Endothelial cell of hepatic sinusoid (primary cell): ENCODE measurements at regions not wholly inside any gene's neighbourhood (a gene's known extent, or its start where the extent isn't known, plus 50 kb on each side); places are given as distances from the start of the nearest gene placed in this dataset.
"Not testable (repeated sequence)": the region's sequence is repeated elsewhere in the genome, so short reads cannot be mapped to it uniquely, and the experiment has no call there.

Source experiments
- in situ Hi-C: cut with HindIII; loops from 2 replicates; pipeline ENCODE4 v1.10.0; 2017; ENCODE audit warnings: low sequenced_read_pairs

DNA sequence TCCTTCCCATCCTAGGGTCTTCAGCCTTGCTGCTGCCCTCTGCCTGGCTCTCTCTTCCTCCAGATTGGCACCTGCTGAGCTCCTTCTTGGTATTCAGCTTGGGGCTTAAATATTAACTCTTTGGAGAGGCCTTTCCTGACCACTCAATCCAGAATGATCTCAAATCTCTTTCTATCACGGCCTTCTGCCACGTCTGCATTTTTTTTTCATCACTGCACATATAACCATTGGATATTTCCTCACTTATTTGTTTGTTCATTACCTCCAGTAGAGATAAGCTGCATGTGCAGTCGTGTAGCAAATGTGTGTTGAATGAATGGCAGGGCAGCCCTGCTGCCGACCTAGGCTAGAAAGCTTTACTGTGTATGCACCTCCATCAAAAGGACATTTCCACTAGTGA lies 51.6 kb upstream of the MPP7 start:
- in situ Hi-C loops: no loop called here

DNA sequence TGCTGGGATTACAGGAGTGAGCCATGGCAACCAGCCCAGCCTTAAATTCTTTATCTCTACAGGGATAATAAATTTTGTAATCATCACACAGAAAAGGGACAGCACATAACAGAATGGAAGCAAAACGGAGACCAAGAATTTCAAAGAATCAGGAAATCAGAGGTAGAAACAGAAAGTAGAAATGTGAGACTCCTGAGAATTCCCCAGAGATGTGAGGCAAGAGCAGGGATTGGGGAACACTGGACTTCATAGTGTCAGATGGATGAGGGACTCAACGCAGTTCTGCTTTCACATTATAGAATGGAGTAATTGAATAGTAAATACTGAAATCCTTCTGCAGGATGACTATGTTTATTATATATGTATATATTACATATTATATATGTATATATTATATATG lies 52.5 kb upstream of the MPP7 start:
- in situ Hi-C loops: no loop called here

DNA sequence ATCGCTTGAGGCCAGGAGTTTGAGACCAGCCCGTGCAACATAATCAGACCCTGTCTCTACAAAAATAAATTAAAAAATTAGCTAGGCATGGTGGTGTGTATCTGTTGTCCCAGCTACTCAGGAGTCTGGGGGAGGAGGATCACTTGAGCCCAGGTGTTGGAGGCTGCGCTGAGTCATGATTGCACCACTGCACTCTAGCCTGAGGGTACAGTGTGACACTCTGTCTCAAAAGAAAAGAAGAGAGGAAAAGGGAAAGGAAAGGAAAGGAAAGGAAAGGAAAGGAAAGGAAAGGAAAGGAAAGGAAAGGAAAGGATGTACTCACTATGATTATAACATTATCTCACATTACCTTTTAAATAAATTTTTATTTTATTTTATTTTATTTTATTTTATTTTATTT lies 56.5 kb upstream of the MPP7 start:
- in situ Hi-C loops: no loop called here

DNA sequence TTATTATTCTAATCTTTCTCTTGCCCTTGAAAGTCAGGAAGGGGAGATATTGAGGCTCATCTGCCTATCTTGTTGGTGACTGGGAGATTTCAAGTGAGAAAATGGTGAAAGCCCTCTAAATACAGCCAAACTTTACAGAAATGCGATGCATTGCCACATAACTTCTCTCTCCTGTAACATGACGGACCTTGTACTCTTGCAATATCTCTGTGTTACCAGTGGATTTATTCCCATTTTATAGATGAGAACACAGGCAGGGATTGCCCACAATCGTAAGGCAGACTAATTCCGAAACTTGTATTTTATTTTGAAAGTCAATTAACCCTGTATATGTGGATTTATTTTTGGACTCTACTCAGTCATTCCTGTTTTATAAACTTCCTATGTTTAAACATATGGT lies 57.3 kb upstream of the MPP7 start:
- in situ Hi-C loops: no loop called here

DNA sequence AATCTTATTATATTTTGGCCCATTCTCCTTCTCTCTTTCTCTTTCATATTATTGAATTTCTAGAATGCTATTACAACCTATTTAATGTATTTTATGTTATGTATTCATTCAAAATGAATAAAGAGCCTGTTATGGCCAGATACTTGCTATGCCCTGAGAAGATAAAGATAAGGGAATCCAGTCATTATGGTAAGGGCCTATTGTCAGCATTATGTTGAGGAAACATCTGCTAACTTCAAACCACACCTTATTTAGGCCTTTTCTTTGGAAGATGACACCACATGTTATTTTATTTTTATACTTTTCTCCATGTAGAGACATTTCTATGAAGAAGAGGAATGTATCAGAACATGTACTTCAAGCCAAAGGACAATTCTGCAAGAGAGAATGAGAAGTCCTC lies 60.5 kb upstream of the MPP7 start:
- in situ Hi-C loops: no loop called here

DNA sequence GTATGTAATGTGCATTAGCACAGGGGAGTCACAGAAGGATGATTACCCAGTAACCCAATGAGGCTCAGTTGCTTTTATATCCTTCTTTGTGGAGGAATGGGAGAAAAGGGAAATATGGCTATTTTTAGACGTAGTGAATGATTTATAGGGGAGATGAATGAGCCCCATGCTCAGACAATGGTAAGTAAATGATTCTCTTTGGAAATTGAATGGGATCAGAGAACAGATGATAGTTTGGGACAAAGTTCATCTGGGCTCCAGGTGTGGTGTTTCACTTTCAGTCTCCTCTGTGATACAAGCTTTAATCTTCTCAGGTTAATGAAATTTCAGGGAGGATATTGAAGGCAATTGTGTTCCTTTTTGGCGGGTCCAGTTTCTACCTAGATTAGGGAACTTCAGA lies 63.0 kb upstream of the MPP7 start:
- in situ Hi-C loops: no loop called here

DNA sequence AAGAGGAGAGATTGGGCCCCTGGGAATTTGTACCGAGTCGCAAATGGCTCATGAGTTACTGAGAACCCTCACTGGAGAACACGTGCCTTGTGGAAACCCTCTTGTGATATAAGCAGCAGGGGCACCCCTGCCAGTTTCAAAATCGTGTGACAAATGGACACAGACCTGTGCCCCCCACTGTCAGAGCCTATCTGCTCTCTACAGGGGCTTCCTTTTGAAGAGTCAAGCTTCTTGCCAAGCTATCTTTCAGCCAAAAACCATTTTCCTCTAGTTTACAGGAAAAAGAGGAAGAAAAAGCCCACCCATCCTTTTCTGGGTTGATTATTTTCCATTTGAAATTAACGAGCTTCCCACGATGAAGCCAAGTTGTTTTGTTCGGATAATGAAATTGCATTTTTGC lies 64.1 kb upstream of the MPP7 start:
- in situ Hi-C loops: no loop called here

DNA sequence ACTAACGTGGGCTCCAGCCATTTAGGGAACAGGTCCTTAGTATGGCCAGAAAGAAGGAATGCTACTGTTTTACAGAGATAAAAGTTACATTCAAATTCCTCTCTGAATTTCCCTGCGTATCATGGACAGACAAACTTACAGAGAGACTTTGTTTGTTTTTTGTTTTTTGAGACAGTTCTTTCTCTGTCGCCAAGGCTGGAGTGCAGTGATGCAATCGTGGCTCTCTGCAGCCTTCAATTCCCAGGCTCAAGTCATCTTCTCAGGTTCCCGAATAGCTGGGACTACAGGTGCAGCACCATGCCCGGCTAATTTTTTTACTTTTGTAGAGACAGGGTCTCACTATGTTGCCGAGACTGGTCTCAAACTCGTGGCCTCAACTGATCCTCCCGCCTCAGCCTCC lies 64.5 kb upstream of the MPP7 start:
- in situ Hi-C loops: no loop called here

DNA sequence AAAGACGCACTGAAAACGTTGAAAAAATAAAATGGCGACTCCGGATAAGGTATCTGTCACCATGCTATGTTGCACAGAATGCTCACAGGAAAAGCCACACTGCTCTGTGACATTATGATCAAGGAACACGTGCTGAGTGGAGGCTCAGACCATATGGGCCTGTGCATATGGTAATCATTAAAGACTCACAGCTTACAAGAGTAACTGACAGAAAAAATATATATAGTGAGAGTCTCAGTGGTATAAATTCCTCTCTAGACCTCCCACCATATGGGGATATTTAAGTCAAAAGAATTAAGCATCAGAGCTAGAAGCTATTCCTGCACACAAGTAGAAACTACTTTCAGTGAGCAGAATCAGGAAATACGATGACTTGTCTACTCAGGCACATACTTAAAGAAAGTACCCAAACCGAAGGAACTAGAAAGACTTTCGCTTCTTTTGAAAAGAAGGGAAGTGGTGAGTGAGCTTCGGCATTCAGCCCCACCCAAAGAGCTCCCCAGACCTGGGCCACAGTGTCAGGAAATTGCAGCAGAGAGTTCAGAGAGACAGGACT lies 65.1 kb upstream of the MPP7 start:
- in situ Hi-C loops: no loop called here

DNA sequence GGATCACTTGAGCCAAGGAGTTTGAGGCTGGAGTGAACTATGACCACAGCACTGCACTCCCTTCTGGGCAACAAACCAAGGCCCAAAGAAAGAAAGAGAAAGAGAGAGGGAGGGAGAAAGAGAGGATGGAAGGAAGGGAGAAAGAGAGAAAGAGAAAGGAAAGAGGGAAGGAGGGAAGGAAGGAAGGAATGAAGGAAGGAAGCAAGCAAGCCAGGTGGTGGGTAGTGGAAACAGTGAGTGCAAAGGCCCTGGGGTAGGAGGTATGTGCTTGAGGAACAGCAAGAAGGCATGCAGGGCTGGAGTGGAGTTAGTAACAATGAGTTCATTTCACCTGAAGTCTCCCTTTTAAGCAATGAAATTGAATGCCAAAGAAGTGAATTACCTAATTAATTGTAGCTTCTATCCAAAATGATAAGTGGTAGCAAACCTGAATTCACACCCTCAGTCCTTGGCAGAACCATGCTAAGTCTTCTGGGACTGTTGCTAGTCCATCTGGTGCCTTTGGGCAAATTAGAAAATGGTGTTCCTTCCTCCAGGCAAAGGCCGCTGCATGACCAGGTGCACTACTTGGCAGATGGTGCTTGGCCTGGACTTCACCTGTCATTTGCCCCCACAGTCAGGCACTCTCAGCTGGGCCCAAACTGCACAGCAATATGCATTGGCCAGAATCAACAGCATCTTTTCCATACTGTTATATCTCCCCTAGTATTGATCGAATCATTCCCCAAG lies 67.4 kb upstream of the MPP7 start:
- in situ Hi-C loops: no loop called here

DNA sequence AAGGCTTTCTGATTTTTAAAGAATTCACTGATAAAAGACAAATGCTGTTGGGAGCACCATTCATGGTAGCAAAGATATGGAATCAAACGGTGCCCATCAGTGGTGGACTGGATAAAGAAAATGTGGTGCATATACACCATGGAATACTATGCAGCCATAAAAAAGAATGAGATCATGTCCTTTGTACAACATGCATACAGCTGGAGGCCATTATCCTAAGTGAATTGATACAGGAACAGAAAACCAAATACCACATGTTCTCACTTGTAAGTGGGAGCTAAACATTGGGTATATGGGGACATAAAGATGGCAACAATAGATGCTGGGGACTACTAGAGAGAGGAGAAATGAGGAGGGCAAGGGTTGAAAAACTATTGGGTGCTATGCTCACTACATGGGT lies 68.8 kb upstream of the MPP7 start:
- in situ Hi-C loops: not testable (repeated sequence)

DNA sequence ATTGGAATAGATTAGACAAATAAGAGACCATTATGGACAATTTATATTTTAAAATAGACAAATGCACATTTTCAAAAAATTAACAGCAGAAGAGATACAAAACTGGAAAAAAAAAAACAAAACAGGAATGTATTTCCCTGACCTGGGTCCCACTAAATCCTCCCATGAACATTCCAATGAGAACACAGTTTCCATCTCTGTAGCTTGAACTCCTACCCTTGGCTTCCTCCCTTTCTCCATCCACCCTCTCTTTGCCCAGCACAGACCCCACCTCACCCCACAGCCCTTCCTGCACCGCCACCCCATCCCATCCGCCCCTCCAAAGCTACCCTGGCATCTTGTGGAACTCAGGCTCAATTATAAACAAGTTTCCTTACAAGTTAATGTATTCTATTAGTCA lies 71.2 kb upstream of the MPP7 start:
- in situ Hi-C loops: no loop called here

DNA sequence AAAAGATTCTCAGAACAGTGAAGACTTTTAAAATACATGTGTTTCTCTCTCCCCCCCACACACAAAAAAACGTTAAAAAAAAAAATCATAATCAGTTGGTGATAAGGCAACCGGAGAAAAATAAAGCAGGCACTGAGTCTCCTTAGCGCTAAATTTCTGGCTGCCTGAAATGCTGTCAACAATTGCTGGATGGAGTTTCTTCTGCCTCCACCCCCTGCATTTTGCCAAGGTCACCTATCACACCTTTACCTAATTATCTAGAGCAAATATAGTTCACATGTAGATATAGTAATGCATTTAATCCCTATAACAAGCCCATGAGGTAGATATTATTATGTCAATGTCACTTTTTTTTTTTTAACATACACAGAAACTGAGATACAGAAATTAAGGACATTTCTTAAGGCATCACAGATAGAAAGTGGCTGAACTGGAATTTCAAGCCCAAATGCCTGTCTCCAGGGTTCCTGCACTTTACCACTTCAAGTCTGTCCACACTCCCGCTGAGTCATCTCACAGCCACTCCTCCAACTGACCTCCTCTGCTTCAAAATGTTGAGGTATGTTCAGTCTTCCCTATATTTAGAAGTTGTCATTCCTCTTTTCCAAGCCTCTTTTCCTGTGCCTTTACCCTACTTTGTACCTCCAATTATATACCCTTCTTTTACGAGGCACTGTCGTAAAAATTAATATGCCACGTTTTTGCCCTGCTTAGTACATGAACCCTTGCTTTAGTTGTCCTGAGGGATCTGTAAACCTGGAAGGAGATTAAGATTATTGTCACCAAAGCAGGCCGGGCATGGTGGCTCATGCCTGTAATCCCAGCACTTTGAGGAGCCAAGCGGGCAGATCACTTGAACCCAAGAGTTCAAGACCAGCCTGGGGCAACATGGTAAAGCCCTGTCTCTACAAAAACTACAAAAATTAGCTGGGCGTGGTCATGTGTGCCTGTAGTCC lies 72.8 kb upstream of the MPP7 start:
- in situ Hi-C loops: no loop called here

DNA sequence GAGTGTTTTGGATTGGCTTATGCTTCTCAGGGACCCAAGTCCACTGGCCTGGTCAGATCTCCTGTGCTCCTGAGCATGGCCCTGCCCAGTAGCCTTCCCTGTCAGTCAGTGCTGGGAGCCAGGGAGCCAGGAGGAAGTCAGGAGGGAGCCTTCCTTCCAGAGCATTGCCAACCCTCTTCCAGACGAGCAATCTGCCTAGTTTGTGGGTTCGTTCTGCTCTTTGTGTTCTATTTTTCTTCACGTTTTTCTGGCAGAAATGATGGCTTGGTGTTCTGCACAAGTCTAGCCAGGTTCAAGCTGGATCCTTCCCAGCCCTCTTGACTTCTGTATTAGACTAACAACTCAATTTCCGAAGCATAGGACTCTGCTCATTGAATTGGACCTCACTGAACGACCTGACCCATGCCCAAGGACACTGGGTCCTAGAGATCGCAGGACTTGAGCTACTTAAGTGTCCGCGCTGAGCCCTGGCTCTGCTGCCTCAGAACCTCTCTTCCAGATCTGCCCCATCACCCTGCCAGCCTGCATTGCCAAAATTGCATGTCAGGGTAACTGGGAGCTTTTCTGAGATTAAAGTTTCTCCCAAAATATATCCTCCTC lies 76.2 kb upstream of the MPP7 start:
- in situ Hi-C loops: no loop called here

DNA sequence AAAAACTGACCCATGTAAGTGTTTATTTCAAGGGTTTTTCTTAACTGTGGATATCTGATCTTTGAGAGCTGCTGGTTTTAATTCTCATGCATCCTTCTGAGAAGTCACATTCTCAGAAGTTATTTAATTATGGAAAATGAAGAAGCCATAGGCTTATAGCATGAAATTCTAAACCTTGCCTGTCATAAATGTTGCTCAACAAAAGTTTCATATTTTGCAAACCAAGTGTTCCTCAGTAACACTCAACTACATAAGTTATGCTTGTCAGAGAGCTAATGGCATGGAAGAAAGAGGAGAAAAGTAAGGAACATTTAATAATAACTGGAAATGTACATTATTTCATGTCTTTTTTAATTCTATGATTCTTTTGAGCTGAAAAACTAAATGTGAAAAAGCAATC lies 78.6 kb upstream of the MPP7 start:
- in situ Hi-C loops: no loop called here

DNA sequence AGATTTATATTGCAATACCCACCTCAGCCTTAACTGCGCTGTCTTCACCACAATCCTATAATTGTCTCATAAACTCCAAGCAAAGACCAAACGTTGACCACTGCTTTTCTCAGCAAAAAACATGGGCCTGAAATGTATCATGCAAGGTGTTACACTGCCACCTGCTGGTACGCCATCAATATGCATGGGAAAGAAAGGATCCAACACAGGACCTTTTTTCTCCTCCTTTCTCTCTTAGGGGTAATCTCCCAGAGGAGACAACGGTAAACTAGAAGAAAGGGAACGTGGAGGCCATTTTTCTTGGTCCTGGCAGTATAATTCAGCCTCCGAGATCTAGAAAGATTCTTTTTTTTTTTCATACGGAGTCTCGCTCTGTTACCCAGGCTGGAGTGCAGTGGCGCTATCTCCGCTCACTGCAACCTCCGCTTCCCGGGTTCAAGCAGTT lies 79.1 kb upstream of the MPP7 start:
- in situ Hi-C loops: no loop called here

DNA sequence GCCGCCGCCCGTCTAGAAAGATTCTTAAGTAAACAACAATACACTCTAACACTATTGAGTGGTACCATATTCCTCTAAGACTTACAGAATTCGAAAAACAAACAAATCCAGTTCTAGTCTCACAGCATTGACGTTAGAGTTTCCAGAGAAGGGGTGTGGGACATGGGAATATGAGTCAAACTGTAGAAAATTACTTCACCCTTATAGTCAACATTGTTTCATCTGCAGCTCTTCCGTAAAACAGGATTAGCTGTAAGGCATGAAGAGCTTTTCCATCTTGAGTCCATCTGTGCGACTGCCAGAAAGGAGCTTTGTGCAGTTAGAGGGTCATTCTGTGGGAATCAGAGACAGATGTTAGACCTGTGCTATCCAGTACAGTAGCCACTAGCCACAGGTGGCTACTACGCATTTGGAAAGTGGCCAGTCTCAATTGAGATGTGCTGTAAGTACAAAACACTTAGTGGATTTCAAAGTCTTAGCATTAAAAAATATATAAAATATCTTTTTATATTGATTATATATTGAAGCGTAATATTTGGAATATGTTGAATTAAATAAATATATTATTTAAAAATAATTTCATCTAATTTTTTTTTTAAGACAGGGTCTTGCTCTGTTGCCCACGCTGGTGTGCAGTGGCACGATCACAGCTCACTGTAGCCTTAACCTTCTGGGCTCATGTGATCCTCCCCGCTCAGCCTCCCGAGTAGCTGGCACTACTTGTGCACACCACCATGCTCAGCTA lies 79.8 kb upstream of the MPP7 start:
- in situ Hi-C loops: no loop called here

DNA sequence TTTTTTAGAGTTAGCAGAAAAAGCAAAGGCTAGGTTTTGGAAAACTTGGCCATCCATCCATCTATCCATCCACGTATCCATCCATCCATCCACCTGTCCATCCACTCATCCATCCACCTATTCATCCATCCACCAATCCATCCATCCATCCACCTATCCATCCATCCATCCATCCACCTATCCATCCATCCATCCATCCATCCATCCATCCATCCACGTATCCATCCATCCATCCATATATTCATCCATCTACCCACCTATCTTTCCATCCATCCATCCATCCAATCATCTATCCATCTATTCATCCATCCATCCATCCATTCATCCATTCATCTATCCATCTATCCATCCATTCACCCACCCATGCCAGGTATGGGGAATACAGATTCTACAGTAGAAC lies 81.7 kb upstream of the MPP7 start:
- in situ Hi-C loops: no loop called here

DNA sequence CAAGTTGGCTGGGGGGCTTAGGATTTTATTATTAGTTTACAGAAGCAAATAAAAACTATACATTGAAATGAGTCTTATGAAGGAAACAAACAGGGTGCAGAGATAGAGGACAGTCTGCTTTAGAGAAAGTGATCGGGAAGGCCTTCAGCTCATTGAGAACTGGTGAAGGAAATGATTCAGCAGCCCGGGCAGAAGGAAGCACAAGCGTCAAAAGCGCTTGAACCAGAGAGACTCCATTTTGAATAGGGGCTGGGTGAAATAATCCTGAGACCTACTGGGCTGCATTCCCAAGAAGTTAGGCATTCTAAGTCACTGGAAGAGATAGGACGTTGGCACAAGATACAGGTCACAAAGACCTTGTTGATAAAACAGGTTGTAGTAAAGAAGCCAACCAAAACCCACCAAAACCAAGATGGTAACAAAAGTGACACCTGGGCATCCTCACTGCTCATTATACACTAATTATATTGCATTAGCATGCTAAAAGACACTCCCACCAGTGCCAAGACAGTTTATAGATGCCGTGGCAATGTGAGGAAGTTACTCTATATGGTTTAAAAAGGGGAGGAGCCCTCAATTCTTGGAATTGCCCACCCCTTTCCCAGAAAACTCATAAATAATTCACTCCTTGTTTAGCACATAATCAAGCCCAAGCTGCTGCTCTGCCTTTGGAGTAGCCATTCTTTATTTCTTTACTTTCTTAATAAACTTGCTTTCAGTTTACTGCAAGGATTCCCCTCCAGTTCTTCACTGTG lies 83.1 kb upstream of the MPP7 start:
- in situ Hi-C loops: no loop called here

DNA sequence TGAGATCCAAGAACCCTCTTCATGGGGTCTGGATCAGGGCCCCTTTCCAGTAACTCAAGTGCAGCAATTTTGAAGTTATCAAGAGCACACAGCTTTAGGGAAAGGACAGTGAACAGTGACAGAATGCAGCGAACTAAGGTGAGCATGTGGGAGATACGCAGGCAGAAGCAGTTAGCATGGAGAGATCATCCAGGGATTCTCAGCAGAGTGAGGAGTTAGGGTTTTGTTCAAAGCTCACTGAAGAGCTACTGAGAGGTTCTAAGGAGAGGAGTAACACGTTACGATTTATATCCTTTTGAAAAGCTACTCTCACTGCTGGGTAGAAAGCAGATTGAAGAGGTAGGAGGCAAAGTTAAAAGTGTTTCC lies 83.6 kb upstream of the MPP7 start:
- in situ Hi-C loops: no loop called here
